ENCODE measurements at regions not wholly inside any gene's neighbourhood (a gene's known extent, or its start where the extent isn't known, plus 50 kb on each side); places are given as distances from the start of the nearest gene placed in this dataset.

DNA sequence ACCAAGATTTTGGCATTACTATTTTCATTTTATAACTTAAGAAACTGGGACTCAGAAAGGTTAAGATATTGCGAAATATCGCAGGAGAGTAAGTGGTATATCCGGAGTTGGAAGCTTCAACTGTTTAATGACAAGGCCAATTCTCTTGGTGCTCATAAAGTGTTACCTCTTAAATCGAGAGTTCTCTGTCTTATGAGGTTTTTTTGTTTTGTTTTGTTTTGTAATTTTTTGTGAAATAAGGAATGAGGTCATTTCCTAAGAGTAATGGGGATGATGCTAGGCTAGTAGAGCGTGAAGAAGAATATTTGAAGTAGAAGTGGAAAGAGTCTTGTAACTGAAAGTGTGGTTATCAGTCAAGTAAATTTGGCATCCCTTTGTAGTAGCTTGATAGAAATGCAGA is 183.2 kb upstream of the DAB2 start:
- H3K27me3 ChIP-seq (ENCODE audit: control insufficient read depth, insufficient read depth, low read length, poor library complexity, severe bottlenecking) = no peaks in the 10 kb centered on the region
- H3K36me3 ChIP-seq (ENCODE audit: control insufficient read depth, insufficient read depth, low read length) = no peaks in the 10 kb centered on the region
- no peak overlapping the region for H3K27ac ChIP-seq (ENCODE audit: insufficient read depth, low read depth, low read length, poor library complexity, severe bottlenecking)
- H3K4me3 ChIP-seq (ENCODE audit: insufficient read depth, low read depth, low read length) = no peak overlapping the region
- no peaks in the 10 kb centered on the region for H3K9me3 ChIP-seq (ENCODE audit: control insufficient read depth, low read length)
- WGBS, 2 experiments = 86 to 88% methylated on average over 5 of the region's 5 CpGs
- H3K4me1 ChIP-seq (ENCODE audit: control insufficient read depth, insufficient read depth, low read length) = no peaks in the 10 kb centered on the region

DNA sequence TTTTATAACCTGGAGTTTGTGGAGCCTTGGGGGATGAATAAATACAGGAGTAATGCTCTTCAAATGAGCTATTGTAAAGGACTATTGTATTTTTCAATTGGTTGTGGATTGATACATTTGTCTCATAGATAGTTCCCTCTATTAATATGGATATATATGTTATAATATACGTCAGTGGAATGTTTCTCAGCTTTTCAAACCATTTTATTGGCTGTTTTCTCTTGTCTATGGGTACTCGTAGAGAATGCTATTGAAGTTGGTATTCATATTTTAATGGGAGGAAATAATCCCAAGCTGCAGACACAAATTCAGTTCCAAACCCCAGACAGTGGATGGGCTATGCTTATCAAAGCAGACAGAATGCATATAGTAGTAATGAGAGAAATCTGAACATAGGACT is 181.8 kb upstream of the DAB2 start:
- WGBS, 2 experiments = 85 to 90% methylated on average over 2 of the region's 2 CpGs
- no peaks in the 10 kb centered on the region for H3K9me3 ChIP-seq (ENCODE audit: control insufficient read depth, low read length)
- H3K27me3 ChIP-seq (ENCODE audit: control insufficient read depth, insufficient read depth, low read length, poor library complexity, severe bottlenecking) = no peaks in the 10 kb centered on the region
- H3K27ac ChIP-seq (ENCODE audit: insufficient read depth, low read depth, low read length, poor library complexity, severe bottlenecking) = no peak overlapping the region
- H3K36me3 ChIP-seq (ENCODE audit: control insufficient read depth, insufficient read depth, low read length) = no peaks in the 10 kb centered on the region
- H3K4me3 ChIP-seq (ENCODE audit: insufficient read depth, low read depth, low read length) = no peak overlapping the region
- H3K4me1 ChIP-seq (ENCODE audit: control insufficient read depth, insufficient read depth, low read length) = no peaks in the 10 kb centered on the region

GRCh38 chr5:39605588-39606575 is 181.1 kb upstream of the DAB2 start:
- Histone ChIP-seq H3K9me3 (ENCODE audit: control insufficient read depth, low read length) (no peaks in the 10 kb centered on the region), H3K36me3 (ENCODE audit: control insufficient read depth, insufficient read depth, low read length) (no peaks in the 10 kb centered on the region), H3K4me3 (ENCODE audit: insufficient read depth, low read depth, low read length) (no peak overlapping the region), H3K27ac (ENCODE audit: insufficient read depth, low read depth, low read length, poor library complexity, severe bottlenecking) (no peak overlapping the region), H3K4me1 (ENCODE audit: control insufficient read depth, insufficient read depth, low read length) (no peaks in the 10 kb centered on the region), H3K27me3 (ENCODE audit: control insufficient read depth, insufficient read depth, low read length, poor library complexity, severe bottlenecking) (no peaks in the 10 kb centered on the region)
- WGBS, 2 experiments = 93 to 95% methylated on average over 3 to 5 of the region's 5 CpGs

- Histone ChIP-seq H3K9me3 (ENCODE audit: control insufficient read depth, low read length) (no peaks in the 10 kb centered on the region), H3K27me3 (ENCODE audit: control insufficient read depth, insufficient read depth, low read length, poor library complexity, severe bottlenecking) (no peaks in the 10 kb centered on the region), H3K36me3 (ENCODE audit: control insufficient read depth, insufficient read depth, low read length) (no peaks in the 10 kb centered on the region), H3K4me3 (ENCODE audit: insufficient read depth, low read depth, low read length) (no peak overlapping the region), H3K4me1 (ENCODE audit: control insufficient read depth, insufficient read depth, low read length) (no peaks in the 10 kb centered on the region), H3K27ac (ENCODE audit: insufficient read depth, low read depth, low read length, poor library complexity, severe bottlenecking) (no peak overlapping the region)
- 97 to 98% methylated on average over 5 of the region's 5 CpGs for WGBS, 2 experiments
These were observed 180.4 kb upstream of the DAB2 start for GRCh38 chr5:39605145-39605544.

- Histone ChIP-seq H3K9me3 (ENCODE audit: control insufficient read depth, low read length) (no peaks in the 10 kb centered on the region), H3K4me1 (ENCODE audit: control insufficient read depth, insufficient read depth, low read length) (no peaks in the 10 kb centered on the region), H3K4me3 (ENCODE audit: insufficient read depth, low read depth, low read length) (no peak overlapping the region), H3K36me3 (ENCODE audit: control insufficient read depth, insufficient read depth, low read length) (no peaks in the 10 kb centered on the region), H3K27me3 (ENCODE audit: control insufficient read depth, insufficient read depth, low read length, poor library complexity, severe bottlenecking) (no peaks in the 10 kb centered on the region), H3K27ac (ENCODE audit: insufficient read depth, low read depth, low read length, poor library complexity, severe bottlenecking) (no peak overlapping the region)
- 83% methylated on average over 4 of the region's 4 CpGs for WGBS, 2 experiments
These were observed 179.7 kb upstream of the DAB2 start for GRCh38 chr5:39604491-39604890.

GRCh38 chr5:39599721-39600431 is 175.1 kb upstream of the DAB2 start:
- no peak overlapping the region for H3K4me3 ChIP-seq (ENCODE audit: insufficient read depth, low read depth, low read length)

DNA sequence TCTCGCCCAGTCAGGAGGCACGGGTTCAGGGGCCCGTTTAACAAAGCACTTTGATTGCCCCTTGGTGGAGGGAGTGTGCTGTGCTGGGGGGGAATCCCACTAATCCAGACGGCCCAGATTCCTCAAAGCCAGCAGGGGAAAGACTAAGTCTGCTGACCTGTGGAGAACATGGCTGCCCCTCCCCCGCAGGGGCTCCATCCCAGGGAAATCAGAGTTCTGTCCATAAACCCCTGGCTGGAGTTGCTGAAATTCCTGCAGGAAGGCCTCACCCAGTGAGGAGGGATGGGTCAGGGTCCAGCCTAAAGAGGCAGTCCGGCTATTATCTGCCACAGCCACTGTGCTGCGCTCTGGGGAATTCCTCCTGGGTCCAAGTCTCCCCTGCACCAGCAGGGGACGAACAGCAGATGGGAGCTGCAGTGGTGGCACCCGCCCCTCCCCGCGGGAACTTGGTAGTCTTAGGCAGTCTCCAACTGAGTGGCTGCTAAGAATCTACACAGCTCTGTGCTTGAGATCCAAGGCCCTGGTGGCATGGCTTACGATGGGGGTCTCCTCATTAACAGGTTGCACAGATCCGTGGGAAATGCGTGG is 174.0 kb upstream of the DAB2 start:
- Histone ChIP-seq H3K27me3 (ENCODE audit: control insufficient read depth, insufficient read depth, low read length, poor library complexity, severe bottlenecking) (no peaks in the 10 kb centered on the region), H3K4me1 (ENCODE audit: control insufficient read depth, insufficient read depth, low read length) (no peaks in the 10 kb centered on the region), H3K27ac (ENCODE audit: insufficient read depth, low read depth, low read length, poor library complexity, severe bottlenecking) (no peak overlapping the region), H3K4me3 (ENCODE audit: insufficient read depth, low read depth, low read length) (no peak overlapping the region), H3K36me3 (ENCODE audit: control insufficient read depth, insufficient read depth, low read length) (no peaks in the 10 kb centered on the region), H3K9me3 (ENCODE audit: control insufficient read depth, low read length) (no peaks in the 10 kb centered on the region)
- 92% methylated on average over 14 of the region's 14 CpGs for WGBS, 2 experiments

More at GRCh38 chr5:39599721-39600431, 175.1 kb upstream of the DAB2 start:
- Histone ChIP-seq H3K36me3 (ENCODE audit: control insufficient read depth, insufficient read depth, low read length) (no peaks in the 10 kb centered on the region), H3K27me3 (ENCODE audit: control insufficient read depth, insufficient read depth, low read length, poor library complexity, severe bottlenecking) (no peaks in the 10 kb centered on the region), H3K27ac (ENCODE audit: insufficient read depth, low read depth, low read length, poor library complexity, severe bottlenecking) (no peak overlapping the region), H3K9me3 (ENCODE audit: control insufficient read depth, low read length) (no peaks in the 10 kb centered on the region), H3K4me1 (ENCODE audit: control insufficient read depth, insufficient read depth, low read length) (no peaks in the 10 kb centered on the region)
- 56 to 65% methylated on average over 4 to 5 of the region's 5 CpGs for WGBS, 2 experiments

DNA sequence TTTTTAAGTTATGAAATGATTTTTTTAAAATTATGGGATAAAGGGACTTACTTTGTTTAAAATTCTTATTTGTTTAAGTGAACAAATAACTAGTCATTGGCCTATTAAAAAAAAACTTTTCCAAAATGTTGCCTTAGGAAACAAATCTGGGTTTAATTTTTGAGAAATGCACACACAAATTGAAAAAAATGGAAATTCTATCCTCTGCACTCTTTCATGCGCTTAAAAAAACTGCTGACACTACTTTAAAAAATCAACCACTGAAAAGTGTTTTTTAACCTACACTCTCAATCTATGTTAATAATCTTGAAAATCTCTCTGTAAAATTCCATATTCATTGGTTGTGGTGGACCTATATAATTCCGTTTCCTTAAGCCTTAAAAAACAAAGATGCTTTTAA is 163.4 kb upstream of the DAB2 start:
- Histone ChIP-seq H3K9me3 (ENCODE audit: control insufficient read depth, low read length) (no peaks in the 10 kb centered on the region), H3K4me1 (ENCODE audit: control insufficient read depth, insufficient read depth, low read length) (no peaks in the 10 kb centered on the region), H3K36me3 (ENCODE audit: control insufficient read depth, insufficient read depth, low read length) (no peaks in the 10 kb centered on the region), H3K4me3 (ENCODE audit: insufficient read depth, low read depth, low read length) (no peak overlapping the region), H3K27ac (ENCODE audit: insufficient read depth, low read depth, low read length, poor library complexity, severe bottlenecking) (no peak overlapping the region), H3K27me3 (ENCODE audit: control insufficient read depth, insufficient read depth, low read length, poor library complexity, severe bottlenecking) (no peaks in the 10 kb centered on the region)
- WGBS, 2 experiments = 93 to 100% methylated on average over 1 of the region's 2 CpGs

DNA sequence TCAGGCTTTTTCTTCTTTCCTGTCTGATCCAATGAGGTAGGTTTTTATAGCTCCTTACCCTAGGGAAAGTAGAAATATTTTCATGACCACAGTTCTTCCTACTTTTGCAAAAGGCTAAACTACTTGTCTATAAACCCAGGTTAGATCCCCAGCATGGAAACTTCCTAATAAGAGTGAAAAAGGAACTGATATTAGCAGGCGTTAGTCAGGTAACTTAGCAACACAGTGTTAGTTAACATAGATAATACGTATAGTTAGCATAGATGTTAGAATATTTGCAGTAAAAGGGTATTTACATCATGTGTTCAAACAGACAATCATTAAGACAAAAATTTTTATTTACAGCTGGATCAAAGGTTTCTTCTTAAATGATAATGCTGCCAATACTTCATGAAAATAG is 162.9 kb upstream of the DAB2 start:
- Histone ChIP-seq H3K9me3 (ENCODE audit: control insufficient read depth, low read length) (no peaks in the 10 kb centered on the region), H3K27me3 (ENCODE audit: control insufficient read depth, insufficient read depth, low read length, poor library complexity, severe bottlenecking) (no peaks in the 10 kb centered on the region), H3K27ac (ENCODE audit: insufficient read depth, low read depth, low read length, poor library complexity, severe bottlenecking) (no peak overlapping the region), H3K4me3 (ENCODE audit: insufficient read depth, low read depth, low read length) (no peak overlapping the region), H3K36me3 (ENCODE audit: control insufficient read depth, insufficient read depth, low read length) (no peaks in the 10 kb centered on the region), H3K4me1 (ENCODE audit: control insufficient read depth, insufficient read depth, low read length) (no peaks in the 10 kb centered on the region)
- 93 to 100% methylated on average over 1 to 2 of the region's 2 CpGs for WGBS, 2 experiments

- H3K9me3 ChIP-seq (ENCODE audit: control insufficient read depth, low read length) = no peaks in the 10 kb centered on the region
- 92 to 93% methylated on average over 9 of the region's 9 CpGs for WGBS, 2 experiments
- H3K4me1 ChIP-seq (ENCODE audit: control insufficient read depth, insufficient read depth, low read length) = no peaks in the 10 kb centered on the region
- H3K27me3 ChIP-seq (ENCODE audit: control insufficient read depth, insufficient read depth, low read length, poor library complexity, severe bottlenecking) = no peaks in the 10 kb centered on the region
- no peak overlapping the region for H3K4me3 ChIP-seq (ENCODE audit: insufficient read depth, low read depth, low read length)
- no peaks in the 10 kb centered on the region for H3K36me3 ChIP-seq (ENCODE audit: control insufficient read depth, insufficient read depth, low read length)
- H3K27ac ChIP-seq (ENCODE audit: insufficient read depth, low read depth, low read length, poor library complexity, severe bottlenecking) = no peak overlapping the region
These were observed 161.4 kb upstream of the DAB2 start for GRCh38 chr5:39586185-39586584.

Data from ectodermal cell (in vitro differentiated cells).